IMR-90 (cell line): ENCODE measurements at regions not wholly inside any gene's neighbourhood (a gene's known extent, or its start where the extent isn't known, plus 50 kb on each side); places are given as distances from the start of the nearest gene placed in this dataset.
A peak's percentile ranks its signal among the peaks of the same experiment; 100 is the strongest.

ENCODE experiments used
- ATAC-seq: fragments of 200-7000 bp; cut with Tn5 transposase; 2 replicates; pipeline ENCODE4 v1.9.1; 2020; ENCODE audit warnings: low read depth, mild to moderate bottlenecking, moderate library complexity
- BruUV-seq: library from RNA; stranded (reverse); fragments of 400-500 nt; replicated peaks from 2 replicates; lab custom pipeline; 2021; lab: Mats Ljungman, UMichigan
- CTCF ChIA-PET: fragments of 300-600 bp; formaldehyde crosslinking; extraction: SDS; loops from one replicate; lab custom pipeline; 2021; ENCODE audit warnings: antibody characterized with exemption; lab: Yijun Ruan, JAX
- POLR2A ChIA-PET: fragments of 300-600 bp; sonication (Branson Sonifier 250); formaldehyde crosslinking; loops from one replicate; lab custom pipeline; 2022; ENCODE audit warnings: antibody characterized with exemption; ENCODE audit not compliant: unreplicated experiment; lab: Charles Lee
- DNase-seq: peaks from one replicate; pipeline ENCODE4 v3.0.0; 2013
- H2AFZ ChIP-seq: replicated peaks from 2 replicates; pipeline ENCODE3; 2013; ENCODE audit warnings: low read length, mild to moderate bottlenecking; ENCODE audit not compliant: poor library complexity
- H2AK5ac ChIP-seq: 2 replicates; pipeline ENCODE4 v1.6.1; 2013; ENCODE audit warnings: low read depth, low read length, inconsistent platforms
- H2AK9ac ChIP-seq: replicated peaks from 2 replicates; pipeline ENCODE3; 2013; ENCODE audit warnings: mild to moderate bottlenecking, low read depth, low read length, moderate library complexity; ENCODE audit not compliant: poor library complexity
- H2BK120ac ChIP-seq: 2 replicates; pipeline ENCODE4 v1.6.1; 2013; ENCODE audit warnings: low read depth, low read length, inconsistent platforms
- H2BK15ac ChIP-seq: 3 replicates; pipeline ENCODE4 v1.6.1; 2013; ENCODE audit warnings: low read depth, low read length, inconsistent platforms
- H2BK20ac ChIP-seq: 2 replicates; pipeline ENCODE4 v1.6.1; 2013; ENCODE audit warnings: low read depth, mild to moderate bottlenecking, inconsistent platforms, low read length, moderate library complexity
- H2BK5ac ChIP-seq: 2 replicates; pipeline ENCODE4 v1.6.1; 2013; ENCODE audit warnings: mild to moderate bottlenecking, low read depth, low read length, inconsistent platforms; ENCODE audit not compliant: poor library complexity, severe bottlenecking
- H3K14ac ChIP-seq: replicated peaks from 2 replicates; pipeline ENCODE4 v1.6.1; 2013; ENCODE audit warnings: low read depth, low read length, inconsistent platforms
- H3K18ac ChIP-seq: 2 replicates; pipeline ENCODE4 v1.6.1; 2013; ENCODE audit warnings: low read depth, low read length, control low read depth
- H3K23ac ChIP-seq: 2 replicates; pipeline ENCODE4 v1.6.1; 2013; ENCODE audit warnings: low read depth, low read length, inconsistent platforms
- H3K27ac ChIP-seq: 2 replicates; pipeline ENCODE4 v1.5.1; 2013; ENCODE audit warnings: mild to moderate bottlenecking, control low read depth, low read length; ENCODE audit not compliant: insufficient read depth
- H3K27me3 ChIP-seq: 2 replicates; pipeline ENCODE4 v1.6.1; 2013; ENCODE audit warnings: low read length; ENCODE audit not compliant: control insufficient read depth, insufficient read depth
- H3K36me3 ChIP-seq: 2 replicates; pipeline ENCODE4 v1.6.1; 2013; ENCODE audit warnings: low read length, mixed read lengths; ENCODE audit not compliant: control insufficient read depth, insufficient read depth
- H3K4ac ChIP-seq: 2 replicates; pipeline ENCODE4 v1.6.1; 2013; ENCODE audit warnings: low read depth, low read length, inconsistent platforms
- H3K4me1 ChIP-seq: 2 replicates; pipeline ENCODE4 v1.6.1; 2013; ENCODE audit warnings: low read length, mixed read lengths; ENCODE audit not compliant: control insufficient read depth, insufficient read depth
- H3K4me2 ChIP-seq: 2 replicates; pipeline ENCODE4 v1.6.1; 2013; ENCODE audit warnings: low read depth, mild to moderate bottlenecking, control low read depth, low read length, moderate library complexity
- H3K4me3 ChIP-seq: 2 replicates; pipeline ENCODE4 v1.5.1; 2013; ENCODE audit warnings: low read depth, mild to moderate bottlenecking, control low read depth, low read length, moderate library complexity; ENCODE audit not compliant: insufficient read depth
- H3K56ac ChIP-seq: 2 replicates; pipeline ENCODE4 v1.6.1; 2013; ENCODE audit warnings: low read length, inconsistent platforms; ENCODE audit not compliant: insufficient read depth; ENCODE audit errors: extremely low read depth
- H3K79me1 ChIP-seq, 2 experiments: 2 replicates each; pipeline ENCODE4 v1.6.1; 2013; ENCODE audit warnings: low read length in 2 of 2, inconsistent platforms in 1 of 2, low read depth in 1 of 2
- H3K9ac ChIP-seq: 2 replicates; pipeline ENCODE4 v1.6.1; 2013; ENCODE audit warnings: low read depth, low read length, control low read depth
- H3K9me1 ChIP-seq: 2 replicates; pipeline ENCODE4 v1.6.1; 2013; ENCODE audit warnings: low read length, inconsistent platforms; ENCODE audit not compliant: insufficient read depth
- H3K9me3 ChIP-seq: 2 replicates; pipeline ENCODE4 v1.6.1; 2013; ENCODE audit warnings: low read length; ENCODE audit not compliant: control insufficient read depth, insufficient read depth
- H4K20me1 ChIP-seq: 2 replicates; pipeline ENCODE4 v1.6.1; 2013; ENCODE audit warnings: low read length, inconsistent platforms; ENCODE audit not compliant: insufficient read depth
- H4K5ac ChIP-seq: 2 replicates; pipeline ENCODE4 v1.6.1; 2013; ENCODE audit warnings: mild to moderate bottlenecking, low read depth, low read length, control low read depth
- H4K8ac ChIP-seq, 2 experiments: 2 replicates each; pipeline ENCODE4 v1.6.1; 2013; ENCODE audit warnings: low read depth in 2 of 2, low read length in 2 of 2, control low read depth in 1 of 2, inconsistent platforms in 1 of 2
- H4K91ac ChIP-seq: 2 replicates; pipeline ENCODE4 v1.6.1; 2013; ENCODE audit warnings: low read depth, low read length, inconsistent platforms; ENCODE audit not compliant: insufficient read depth
- BHLHE40 ChIP-seq: fragments of 150-350 bp; IDR thresholded peaks from 2 replicates; pipeline ENCODE4 v1.6.1; 2016; ENCODE audit warnings: mild to moderate bottlenecking, low read depth, low read length
- CEBPB ChIP-seq: IDR thresholded peaks from 2 replicates; pipeline ENCODE4 v1.6.1; 2012; ENCODE audit warnings: low read depth, low read length, improper control_type of control experiment
- CHD1 ChIP-seq: IDR thresholded peaks from 2 replicates; pipeline ENCODE4 v1.6.1; 2012; ENCODE audit warnings: low read depth, low read length, improper control_type of control experiment
- FOS ChIP-seq: fragments of 150-350 bp; IDR thresholded peaks from 2 replicates; pipeline ENCODE4 v1.6.1; 2016; ENCODE audit warnings: low read depth, low read length
- MAFK ChIP-seq: IDR thresholded peaks from 2 replicates; pipeline ENCODE4 v1.6.1; 2012; ENCODE audit warnings: low read depth, low read length, improper control_type of control experiment
- MAZ ChIP-seq: IDR thresholded peaks from 2 replicates; pipeline ENCODE4 v1.6.1; 2012; ENCODE audit warnings: low read depth, mild to moderate bottlenecking, low read length, improper control_type of control experiment, moderate library complexity, borderline replicate concordance
- MXI1 ChIP-seq: IDR thresholded peaks from 2 replicates; pipeline ENCODE4 v1.6.1; 2012; ENCODE audit warnings: low read depth, mild to moderate bottlenecking, low read length, moderate library complexity, borderline replicate concordance
- NFE2L2 ChIP-seq: fragments of 150-350 bp; IDR thresholded peaks from 2 replicates; pipeline ENCODE4 v1.6.1; 2016; ENCODE audit warnings: low read depth, mild to moderate bottlenecking, low read length
- POLR2A ChIP-seq: IDR thresholded peaks from 2 replicates; pipeline ENCODE4 v1.6.1; 2012; ENCODE audit warnings: mild to moderate bottlenecking, low read depth, low read length
- RAD21 ChIP-seq: IDR thresholded peaks from 2 replicates; pipeline ENCODE4 v1.6.1; 2012; ENCODE audit warnings: low read length, improper control_type of control experiment
- RCOR1 ChIP-seq: IDR thresholded peaks from 2 replicates; pipeline ENCODE4 v1.6.1; 2012; ENCODE audit warnings: mild to moderate bottlenecking, low read length, improper control_type of control experiment; ENCODE audit not compliant: insufficient replicate concordance
- RFX5 ChIP-seq: IDR thresholded peaks from 2 replicates; pipeline ENCODE4 v1.8.0; 2012; ENCODE audit warnings: low read depth, mild to moderate bottlenecking, low read length, moderate library complexity
- SMC3 ChIP-seq: fragments of 150-350 bp; IDR thresholded peaks from 2 replicates; pipeline ENCODE4 v1.6.1; 2016; ENCODE audit warnings: low read depth, mild to moderate bottlenecking, antibody characterized with exemption, low read length, moderate library complexity
- WGBS, 2 experiments: methylation state at CpG; one replicate each; pipeline versions ENCODE4 v1.1.5 to v1.1.7; 2013; ENCODE audit warnings: missing lambda C conversion rate in 2 of 2; ENCODE audit not compliant: insufficient read length in 1 of 2; ENCODE audit errors: extremely low coverage in 2 of 2; 5-methylcytosine and 5-hydroxymethylcytosine counted together
- dilution Hi-C: fragments of 300-500 bp; cut with HindIII; formaldehyde crosslinking; loops from one replicate; pipeline ENCODE4 v1.14.3; 2018; ENCODE audit warnings: low sequenced_read_pairs; ENCODE audit not compliant: unreplicated experiment
- in situ Hi-C: fragments of 300-500 bp; cut with MboI; formaldehyde crosslinking; loops from 3 replicates; pipeline ENCODE4 v1.14.3; 2019; ENCODE audit warnings: low sequenced_read_pairs, inconsistent platforms, mixed read lengths
- intact Hi-C: fragments of 100-400 bp; cut with micrococcal nuclease; formaldehyde crosslinking; loops from 2 replicates; pipeline ENCODE4 v1.10.0; 2022
- TF ChIP-seq, protein P1 (sequence below): fragments of 150-350 bp; IDR thresholded peaks from 2 replicates; pipeline ENCODE4 v1.6.1; 2016; ENCODE audit warnings: low read depth, mild to moderate bottlenecking, low read length, moderate library complexity, borderline replicate concordance
- TF ChIP-seq, protein P2 (sequence below): fragments of 150-350 bp; IDR thresholded peaks from 2 replicates; pipeline ENCODE4 v1.6.1; 2017; ENCODE audit warnings: mild to moderate bottlenecking, antibody characterized with exemption, low read length, low read depth

DNA sequence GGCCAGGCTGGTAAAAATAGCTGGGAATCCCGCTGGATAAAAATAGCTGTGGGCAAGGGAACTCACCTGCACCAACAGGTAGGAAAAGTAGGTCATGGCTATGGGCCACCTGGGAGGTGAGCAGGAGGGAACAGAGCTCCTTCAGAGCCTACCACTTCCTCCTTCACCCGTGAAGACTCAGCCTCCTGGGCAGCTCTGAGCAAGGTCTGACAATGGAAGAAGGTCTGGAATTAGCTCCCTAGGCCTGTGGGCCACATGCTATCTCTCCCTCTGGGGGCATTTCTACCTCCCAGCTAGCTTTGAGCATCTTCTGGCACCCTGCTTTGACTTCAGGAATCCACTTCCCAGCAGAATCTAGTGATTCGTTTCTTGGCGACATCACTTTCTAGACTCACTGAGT, 153.9 kb downstream of the MRPL14 start:
- TF ChIP-seq, protein P1, sequence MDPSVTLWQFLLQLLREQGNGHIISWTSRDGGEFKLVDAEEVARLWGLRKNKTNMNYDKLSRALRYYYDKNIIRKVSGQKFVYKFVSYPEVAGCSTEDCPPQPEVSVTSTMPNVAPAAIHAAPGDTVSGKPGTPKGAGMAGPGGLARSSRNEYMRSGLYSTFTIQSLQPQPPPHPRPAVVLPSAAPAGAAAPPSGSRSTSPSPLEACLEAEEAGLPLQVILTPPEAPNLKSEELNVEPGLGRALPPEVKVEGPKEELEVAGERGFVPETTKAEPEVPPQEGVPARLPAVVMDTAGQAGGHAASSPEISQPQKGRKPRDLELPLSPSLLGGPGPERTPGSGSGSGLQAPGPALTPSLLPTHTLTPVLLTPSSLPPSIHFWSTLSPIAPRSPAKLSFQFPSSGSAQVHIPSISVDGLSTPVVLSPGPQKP = no peak
- TF ChIP-seq CEBPB (no peak), RFX5 (no peak), MAZ (no peak), RAD21 (no peak), FOS (no peak), CHD1 (no peak), MXI1 (no peak), MAFK (no peak), BHLHE40 (no peak), NFE2L2 (no peak), RCOR1 (no peak), SMC3 (no peak), POLR2A (no peak)
- TF ChIP-seq, protein P2, sequence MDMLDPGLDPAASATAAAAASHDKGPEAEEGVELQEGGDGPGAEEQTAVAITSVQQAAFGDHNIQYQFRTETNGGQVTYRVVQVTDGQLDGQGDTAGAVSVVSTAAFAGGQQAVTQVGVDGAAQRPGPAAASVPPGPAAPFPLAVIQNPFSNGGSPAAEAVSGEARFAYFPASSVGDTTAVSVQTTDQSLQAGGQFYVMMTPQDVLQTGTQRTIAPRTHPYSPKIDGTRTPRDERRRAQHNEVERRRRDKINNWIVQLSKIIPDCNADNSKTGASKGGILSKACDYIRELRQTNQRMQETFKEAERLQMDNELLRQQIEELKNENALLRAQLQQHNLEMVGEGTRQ = no peak
- H3K9ac ChIP-seq = no peak overlapping the region
- H4K8ac ChIP-seq = peak overlapping the region in 1 of 2 experiments; percentile 88; a peak in 2 of 4 replicates
- DNase-seq (no peak), ATAC-seq (0 out of 2 replicates have a peak, but pooled peaks have one; percentile 16)
- H3K4me1 ChIP-seq = peaks cover 26% of the 10 kb centered on the region
- H3K56ac ChIP-seq = no peak overlapping the region
- peak overlapping the region; percentile 64 for H4K91ac ChIP-seq
- peak overlapping the region; percentile 30; the same call in 1 of the 2 replicates for H2AK5ac ChIP-seq
- H3K9me1 ChIP-seq = peaks cover 14% of the 10 kb centered on the region
- peaks cover 4% of the 10 kb centered on the region; the same call in 1 of the 2 replicates for H3K9me3 ChIP-seq
- H3K27ac ChIP-seq = peak overlapping the region; percentile 5; the same call in 1 of the 2 replicates
- no peak overlapping the region for H3K4me2 ChIP-seq
- no CpG with 5 or more reads among the region's 4 CpGs for WGBS, 2 experiments
- no TSS peak for BruUV-seq
- no peaks in the 10 kb centered on the region for H3K36me3 ChIP-seq
- POLR2A ChIA-PET = no interaction called here
- H3K79me1 ChIP-seq = no peaks in the 10 kb centered on the region
- peak overlapping the region; percentile 68 for H2BK120ac ChIP-seq
- no peak overlapping the region for H2AFZ ChIP-seq
- H2BK5ac ChIP-seq = peak overlapping the region; percentile 15
- dilution Hi-C loops (no loop called here), intact Hi-C loops (loop anchor here (2.0 kb wide), 1 partner anchor 17 kb away; no protein-coding TSS in a partner anchor), in situ Hi-C loops (no loop called here)
- no peak overlapping the region for H3K23ac ChIP-seq
- peak overlapping the region; percentile 52 for H3K4ac ChIP-seq
- H2BK20ac ChIP-seq = peak overlapping the region; percentile 57
- H4K5ac ChIP-seq = peak overlapping the region; percentile 20; the same call in 1 of the 2 replicates
- CTCF ChIA-PET = no interaction called here
- H2AK9ac ChIP-seq = peak overlapping the region; percentile 42
- peak overlapping the region; percentile 26 for H3K18ac ChIP-seq
- peak overlapping the region; percentile 35; the same call in 1 of the 2 replicates for H3K14ac ChIP-seq
- H2BK15ac ChIP-seq = peak overlapping the region; percentile 78; the same call in 2 of the 3 replicates
- no peak overlapping the region for H3K4me3 ChIP-seq
- no peaks in the 10 kb centered on the region for H4K20me1 ChIP-seq
- no peaks in the 10 kb centered on the region for H3K27me3 ChIP-seq
